HT1080 (cell line): ENCODE measurements at regions not wholly inside any gene's neighbourhood (a gene's known extent, or its start where the extent isn't known, plus 50 kb on each side); places are given as distances from the start of the nearest gene placed in this dataset.

ENCODE experiments used
- DNase-seq: peaks from one replicate; pipeline ENCODE4 v3.0.0-alpha.2; 2015; ENCODE audit warnings: low read depth

DNA sequence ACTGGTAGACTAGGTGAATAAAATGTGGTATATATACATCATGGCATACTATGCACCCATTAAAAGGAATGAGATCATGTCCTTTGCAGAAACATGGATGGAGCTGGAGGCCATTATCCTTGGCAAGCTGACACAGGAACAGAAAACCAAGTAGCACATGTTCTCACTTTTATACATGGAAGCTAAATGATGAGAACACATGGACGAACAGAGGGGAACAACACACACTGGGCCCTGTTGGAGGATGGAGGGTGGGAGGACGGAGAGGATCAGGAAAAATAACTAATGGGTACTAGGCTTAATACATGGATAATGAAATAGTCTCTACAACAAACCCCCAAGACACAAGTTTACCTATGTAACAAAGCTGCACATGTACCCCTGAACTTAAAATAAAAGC, 780.0 kb downstream of the DACH1 start:
- no peak for DNase-seq

DNA sequence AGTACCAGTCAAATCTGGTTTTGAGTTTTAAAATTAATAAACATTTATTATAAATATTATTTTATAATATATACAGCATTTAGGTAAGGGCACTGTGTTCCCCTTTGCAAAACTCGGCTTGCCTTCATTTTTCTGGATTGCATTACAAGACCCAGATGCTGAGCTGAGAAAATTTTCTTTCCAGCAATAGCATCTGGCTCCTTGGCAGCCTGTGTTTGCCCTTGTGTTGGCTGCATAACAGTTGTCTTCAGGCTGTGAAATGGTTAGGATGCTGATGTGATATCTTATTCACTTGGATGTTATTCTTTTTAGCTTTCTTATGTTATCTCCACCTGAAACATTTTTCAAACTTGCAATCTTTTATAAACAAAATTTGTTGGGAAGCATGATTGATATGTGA, 784.4 kb downstream of the DACH1 start:
- no peak for DNase-seq

DNA sequence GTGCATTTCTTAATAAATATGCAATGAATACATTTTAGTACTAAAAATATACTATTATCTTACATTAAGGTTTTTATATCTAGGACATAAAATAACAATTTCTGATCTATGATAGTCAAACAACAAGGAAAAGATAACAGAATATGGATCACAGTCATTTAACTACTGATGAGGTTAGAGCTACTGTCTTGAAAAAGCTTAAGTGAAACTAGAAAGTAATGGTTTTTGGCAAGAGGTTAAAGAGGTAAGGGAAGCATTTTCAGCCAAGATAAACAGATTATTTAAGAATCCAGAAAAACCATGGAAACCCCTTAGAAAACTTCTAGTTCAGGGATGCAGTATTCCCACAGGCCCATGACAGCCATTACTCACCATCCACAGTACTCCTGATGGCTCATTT, 787.4 kb downstream of the DACH1 start:
- DNase-seq, result peak; percentile 25

DNA sequence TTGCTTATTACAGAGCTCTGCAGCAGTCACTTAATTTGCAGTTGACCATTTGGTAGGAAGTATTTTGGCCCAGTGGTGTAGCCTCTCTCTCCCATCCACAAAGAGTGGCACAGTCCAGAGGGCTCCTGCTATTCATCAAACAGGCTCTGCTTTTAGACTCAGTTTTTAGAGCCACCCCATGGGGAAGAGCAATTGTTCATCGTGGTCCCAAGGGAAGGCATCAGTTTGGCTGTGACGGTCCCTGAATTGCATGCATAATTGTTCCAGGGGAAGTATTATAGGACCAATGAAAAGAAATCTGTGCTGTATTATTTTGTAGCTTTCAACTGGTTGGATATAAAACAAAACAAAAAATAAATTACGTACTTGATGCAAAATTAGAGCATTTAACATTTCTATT, 799.0 kb downstream of the DACH1 start:
- no peak for DNase-seq

DNA sequence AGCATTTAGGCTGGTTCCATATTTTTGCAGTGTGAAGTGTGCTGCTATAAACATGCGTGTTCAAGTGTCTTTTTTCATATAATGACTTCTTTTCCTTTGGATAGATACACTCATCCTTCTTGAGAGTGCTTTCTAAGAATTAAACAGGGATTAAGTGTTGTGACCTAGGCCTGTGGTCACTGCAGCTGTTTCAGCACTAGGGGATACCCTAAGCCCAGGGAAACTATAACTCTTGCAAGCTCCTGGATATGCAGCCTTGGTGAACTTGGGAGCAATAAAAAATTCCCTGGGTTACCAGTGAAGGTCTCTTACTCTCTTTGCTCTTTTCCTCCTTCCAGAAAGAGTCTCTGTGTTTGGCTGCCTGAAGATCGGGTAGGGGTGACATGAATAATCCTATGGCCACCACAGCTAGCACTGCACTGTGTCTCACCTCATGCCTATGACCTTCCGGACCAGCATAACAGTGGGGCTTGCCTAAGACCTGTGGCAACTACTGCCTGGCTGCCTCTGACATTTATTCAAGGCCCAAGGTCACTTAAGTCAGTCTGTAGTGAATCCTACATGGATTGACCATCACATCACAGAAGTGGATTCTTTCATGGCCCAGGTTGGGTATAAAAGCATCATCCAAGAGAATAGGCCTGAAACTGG, 799.7 kb downstream of the DACH1 start:
- DNase-seq, result peak; percentile 2

DNA sequence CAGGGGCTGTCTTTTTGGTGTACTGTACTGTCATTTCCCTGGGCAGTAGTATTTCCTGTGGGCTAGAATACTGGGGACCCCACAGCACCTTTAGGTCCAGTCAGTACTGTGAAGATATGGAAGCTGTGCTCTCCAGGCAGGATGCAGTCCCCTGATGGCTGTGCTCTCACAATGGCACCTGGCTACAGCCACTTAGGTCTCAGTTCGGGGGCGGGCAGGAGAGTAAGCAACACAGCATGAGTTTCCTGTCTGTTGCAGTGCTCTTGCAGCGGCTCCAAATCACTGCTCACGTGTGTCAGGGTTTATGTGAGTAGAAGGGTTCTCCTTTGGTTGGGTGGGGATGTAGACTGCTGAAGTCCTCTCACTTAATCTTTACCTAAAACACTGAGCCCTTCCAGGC, 810.4 kb downstream of the DACH1 start:
- DNase-seq, result no peak

DNA sequence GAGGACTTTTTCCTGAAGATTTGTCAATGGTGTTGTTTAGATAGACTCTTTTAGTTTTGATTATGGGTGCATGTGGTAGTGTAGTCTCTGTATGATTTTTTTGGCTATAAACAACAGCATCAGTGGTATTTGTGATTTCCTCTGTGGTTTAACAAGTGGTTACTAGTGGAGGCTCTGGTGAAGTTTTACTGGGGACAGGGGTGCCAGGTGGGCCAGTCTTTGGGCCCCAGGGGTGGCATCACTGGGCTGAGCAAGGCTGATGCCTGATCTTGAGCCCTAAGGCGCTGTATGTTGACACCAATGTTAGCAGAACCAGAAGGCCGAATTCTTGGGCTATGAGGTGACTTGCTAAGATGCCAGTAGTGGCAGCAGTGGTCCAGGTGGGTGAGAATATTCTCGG, 811.4 kb downstream of the DACH1 start:
- DNase-seq, result no peak

DNA sequence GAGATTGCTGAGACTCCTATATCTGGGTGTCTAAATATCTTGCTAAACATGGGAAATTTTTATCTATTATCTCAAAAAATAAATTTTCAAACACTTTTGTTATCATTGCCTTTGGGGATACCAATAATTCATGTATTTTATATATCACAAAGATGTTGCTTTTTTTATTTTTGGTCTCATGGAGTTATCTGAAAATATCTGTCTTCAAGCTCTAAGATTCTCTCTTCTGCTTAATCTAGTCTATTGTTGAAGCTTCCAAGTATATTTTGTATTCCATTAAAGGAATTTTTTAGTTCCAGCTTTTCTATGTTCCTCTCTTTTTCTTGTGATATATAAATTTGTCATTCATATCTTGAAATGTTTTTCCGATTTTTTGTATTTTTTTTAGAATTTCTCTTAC, 812.0 kb downstream of the DACH1 start:
- no peak for DNase-seq

DNA sequence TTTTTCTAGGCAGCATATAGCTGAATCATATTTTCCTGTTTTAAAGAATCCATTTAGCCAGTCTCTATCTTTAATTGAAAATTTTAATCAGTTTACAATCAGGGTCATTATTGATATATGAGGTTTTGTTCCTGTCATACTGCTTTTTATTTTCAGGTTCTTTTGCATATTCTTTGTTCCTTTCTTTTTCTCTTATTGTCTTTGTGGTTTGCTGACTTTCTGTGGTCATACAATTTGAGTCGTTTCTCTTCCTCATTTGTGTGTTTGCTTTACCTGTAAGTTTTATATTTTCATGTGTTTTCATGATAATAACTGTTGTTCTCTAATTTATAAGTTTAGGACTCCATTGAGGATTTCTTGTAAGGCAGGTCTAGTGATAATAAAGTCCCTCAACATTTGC, 812.6 kb downstream of the DACH1 start:
- DNase-seq, result no peak

DNA sequence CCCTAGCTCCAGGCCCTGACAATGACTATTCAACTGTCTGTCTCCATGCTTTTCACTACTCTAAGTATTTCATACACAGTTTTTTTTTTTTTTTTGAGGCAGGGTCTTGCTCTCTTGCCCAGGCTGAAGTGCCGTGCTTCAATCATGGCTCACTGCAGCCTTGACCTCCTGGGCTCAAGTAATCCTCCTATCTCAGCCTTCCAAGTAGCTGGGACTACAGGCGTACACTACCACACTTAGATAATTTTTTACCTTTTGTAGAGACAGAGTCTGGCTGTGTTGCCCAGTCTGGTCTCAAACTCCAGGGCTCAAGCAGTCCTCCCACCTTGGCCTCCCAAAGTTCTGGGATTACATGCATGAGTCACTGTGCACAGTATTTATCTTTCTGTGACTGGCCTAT, 815.4 kb downstream of the DACH1 start:
- DNase-seq, result no peak

DNA sequence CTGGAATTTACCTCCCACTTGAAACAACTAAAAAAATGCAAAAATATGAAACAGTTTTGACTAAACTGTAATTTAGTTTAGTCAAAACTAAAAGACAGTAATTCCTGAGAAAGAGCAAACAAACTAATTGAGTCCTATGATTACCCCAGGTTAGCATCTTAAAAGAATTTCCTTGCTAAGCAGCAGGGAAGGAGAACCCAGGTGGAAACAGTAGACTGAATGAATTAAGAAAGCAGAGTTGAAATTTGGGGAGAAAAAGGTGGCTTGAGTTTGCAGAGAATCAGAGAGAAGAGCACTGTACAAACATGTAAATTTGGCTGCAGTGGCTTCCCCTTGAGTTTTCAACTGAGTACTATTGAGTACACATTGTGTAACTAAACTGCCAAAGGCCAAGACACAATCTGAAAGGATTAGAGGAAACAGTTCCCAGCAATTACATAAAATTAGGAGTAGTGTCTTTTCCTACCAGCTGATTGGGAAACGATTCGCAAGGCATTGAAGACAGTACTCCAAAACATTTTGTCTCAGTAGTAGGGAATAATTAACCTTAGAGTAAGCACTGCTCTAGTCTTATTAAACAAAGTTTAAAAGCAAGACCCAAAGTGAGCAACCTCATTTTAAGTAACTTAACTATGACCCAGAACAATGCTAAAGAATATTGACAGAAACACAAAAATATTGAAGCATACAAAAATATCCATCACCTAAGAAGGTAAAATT, 820.5 kb downstream of the DACH1 start:
- DNase-seq, result no peak

DNA sequence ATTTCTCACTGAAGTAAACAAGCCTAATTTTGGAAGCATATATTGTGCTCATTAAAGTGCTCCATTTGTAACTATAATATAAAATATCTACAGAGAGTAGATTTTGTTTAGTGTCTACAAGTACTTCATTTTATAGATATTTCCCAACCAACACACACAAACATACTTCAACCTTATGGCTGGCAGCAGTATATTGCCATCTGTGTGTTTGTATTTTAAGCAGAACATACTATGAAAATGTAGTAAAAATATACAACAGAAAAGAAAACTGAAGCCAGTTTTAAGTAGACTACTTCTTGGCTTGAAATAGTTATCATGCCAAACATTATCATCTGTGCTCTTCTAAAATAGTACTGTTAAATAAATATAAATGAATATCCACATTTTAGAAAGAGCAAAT, 821.9 kb downstream of the DACH1 start:
- no peak for DNase-seq

DNA sequence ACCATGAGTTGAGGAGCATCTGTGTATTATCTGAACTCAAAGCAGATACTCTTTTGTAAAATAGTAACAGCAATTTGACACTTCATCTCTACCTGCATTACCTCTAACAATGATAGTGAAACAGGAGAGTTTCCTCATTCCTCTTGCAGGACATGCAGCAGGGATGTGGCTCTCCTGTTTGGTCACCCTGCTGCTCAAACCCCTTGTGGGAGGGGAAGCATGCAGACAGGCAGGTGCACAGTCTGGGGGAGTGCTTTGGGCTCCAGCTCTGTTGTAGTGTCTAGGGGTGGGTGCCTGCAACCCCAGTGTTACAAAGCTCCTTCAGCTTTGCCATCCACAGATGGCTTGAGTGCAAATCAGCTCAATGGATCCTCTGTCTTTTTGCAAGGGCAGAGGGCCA, 827.6 kb downstream of the DACH1 start:
- no peak for DNase-seq

DNA sequence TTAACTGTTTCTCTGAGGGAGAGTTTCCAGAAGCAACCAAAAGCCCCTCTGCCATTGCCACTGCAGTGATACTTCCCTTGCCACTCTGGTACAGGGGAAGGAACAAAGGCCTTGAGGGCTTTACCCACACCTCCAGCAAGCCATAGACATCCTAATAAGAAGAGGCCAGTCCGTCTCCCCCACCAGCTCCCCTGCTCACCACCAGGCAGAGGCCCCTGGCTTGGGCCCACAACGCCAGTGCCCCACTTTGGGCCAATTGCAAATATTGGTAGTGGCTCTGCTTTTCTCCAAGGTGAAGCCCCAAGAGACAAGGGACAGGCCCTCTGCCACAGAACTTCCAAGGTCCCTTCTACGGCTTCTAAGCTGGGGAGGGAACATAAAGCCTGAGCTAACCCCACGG, 833.0 kb downstream of the DACH1 start:
- DNase-seq, result no peak

DNA sequence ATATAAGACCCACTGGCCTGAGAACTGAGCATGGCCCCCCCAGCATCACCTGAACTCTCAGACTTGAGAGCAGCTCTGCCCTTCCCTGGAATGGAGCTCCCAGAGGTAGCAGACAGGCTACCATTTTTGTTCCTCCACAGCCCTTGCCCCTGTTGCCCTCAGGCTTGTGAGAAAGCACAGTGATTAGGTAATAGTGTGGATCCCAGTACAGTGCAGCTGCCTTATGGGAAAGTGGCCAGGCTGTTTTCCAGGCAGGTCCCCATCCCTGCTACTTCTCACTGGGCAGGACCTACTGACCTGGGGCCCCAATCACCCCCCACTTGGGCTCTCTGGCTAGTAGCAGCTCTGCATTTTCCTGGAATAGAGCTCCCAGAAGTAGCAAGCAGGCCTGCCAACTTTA, 834.0 kb downstream of the DACH1 start:
- DNase-seq, result no peak

DNA sequence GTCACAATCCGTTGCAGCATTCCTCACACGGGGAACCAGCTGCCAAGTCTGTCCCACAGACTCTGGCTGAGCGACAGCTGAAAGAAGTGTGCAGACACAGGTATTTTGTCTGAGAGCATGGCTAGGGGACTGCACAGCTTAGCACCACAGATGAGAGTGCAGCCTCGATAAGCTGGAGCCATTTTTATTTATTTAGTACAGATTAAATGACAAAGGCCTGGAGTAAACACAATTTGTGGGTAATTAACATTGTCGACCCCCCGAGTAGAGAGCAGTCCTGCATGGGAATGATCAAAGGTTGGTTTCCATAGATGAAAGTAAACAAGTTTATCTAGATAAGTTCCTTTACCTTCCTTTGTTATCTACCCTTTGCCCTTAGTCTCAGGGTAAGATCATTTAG, 836.2 kb downstream of the DACH1 start:
- DNase-seq, result no peak

DNA sequence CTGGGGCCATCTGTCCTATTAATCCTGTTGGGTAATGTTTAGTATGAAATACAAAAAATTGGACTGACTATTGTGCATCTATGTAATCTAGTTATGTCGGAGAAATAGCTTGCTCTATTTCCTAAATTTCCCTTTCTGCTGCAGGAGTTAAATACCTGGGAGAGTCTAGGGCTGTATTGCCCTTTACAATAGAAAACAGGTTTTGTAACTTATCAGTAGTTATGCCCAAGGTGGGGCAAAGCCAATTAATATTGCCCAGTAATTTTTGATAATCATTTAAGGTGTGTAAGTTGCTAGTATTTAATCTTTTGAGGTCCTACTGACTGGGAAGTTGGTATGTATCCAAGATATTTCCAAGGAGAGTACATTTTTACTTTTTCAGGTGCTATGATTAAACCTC, 838.1 kb downstream of the DACH1 start:
- no peak for DNase-seq

DNA sequence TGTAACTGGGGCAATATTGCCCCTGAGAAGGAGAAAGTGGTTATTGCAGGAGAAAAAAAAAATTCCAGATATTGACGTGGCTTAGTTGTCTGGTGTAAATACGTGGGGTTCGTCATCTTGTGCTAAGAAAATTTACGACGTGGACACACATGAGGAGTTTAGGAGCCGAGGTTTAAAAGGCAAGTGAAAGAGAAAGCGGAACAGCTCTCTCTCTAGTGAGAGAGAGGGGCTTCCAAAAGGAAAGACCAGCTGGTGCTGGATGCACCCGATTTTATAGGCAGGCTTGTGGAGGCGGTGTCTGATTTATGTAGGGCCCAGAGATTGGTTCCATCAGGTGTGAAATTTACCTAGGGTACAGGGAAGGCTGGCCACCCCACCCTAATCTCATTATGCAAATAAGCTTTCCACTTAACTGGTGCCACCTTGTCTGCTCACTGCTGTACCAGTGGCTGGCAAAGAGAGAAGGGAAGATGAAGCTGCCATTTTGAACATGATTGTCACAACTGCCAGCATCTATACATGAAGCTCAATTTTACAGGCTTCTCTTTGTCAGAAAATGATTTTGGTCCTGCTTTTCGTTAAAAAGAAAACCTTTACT, 845.1 kb downstream of the DACH1 start:
- DNase-seq, result no peak

DNA sequence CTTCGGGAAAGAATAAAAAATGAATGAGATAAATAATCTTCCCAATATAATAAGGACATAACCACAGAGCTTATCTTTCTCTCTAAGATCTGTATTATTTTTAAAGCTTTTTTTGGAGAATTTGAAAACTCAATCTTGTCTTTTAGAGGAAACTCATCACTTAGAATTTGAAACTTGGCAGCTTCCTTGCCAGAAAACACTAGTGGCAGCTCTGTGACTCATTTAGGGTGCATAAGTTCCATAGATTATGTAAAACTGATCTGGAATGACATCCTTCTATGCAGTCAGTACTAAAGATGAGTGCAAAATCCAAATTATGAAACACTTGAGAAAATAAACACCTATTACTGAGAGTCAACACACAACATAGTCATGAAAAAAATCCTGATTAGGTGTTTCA, 848.0 kb downstream of the DACH1 start:
- no peak for DNase-seq

DNA sequence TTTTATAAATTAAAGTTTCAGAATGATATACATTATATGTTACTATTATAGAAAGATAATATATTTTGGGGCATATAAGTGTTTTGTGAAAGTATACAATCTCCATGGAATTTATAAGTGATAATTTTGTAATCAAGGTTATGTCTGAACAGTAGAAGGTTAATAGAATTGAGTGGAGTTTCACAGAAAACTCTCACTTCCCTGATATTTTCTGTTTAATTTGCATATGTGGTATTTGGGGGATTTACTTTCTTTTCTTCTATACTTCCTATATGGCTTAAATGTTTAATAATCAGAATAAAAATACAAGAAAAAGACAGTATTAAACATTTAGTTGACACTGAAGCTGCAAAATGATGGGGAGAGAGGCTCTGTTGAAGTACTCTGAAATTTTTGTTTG, 848.5 kb downstream of the DACH1 start:
- no peak for DNase-seq

DNA sequence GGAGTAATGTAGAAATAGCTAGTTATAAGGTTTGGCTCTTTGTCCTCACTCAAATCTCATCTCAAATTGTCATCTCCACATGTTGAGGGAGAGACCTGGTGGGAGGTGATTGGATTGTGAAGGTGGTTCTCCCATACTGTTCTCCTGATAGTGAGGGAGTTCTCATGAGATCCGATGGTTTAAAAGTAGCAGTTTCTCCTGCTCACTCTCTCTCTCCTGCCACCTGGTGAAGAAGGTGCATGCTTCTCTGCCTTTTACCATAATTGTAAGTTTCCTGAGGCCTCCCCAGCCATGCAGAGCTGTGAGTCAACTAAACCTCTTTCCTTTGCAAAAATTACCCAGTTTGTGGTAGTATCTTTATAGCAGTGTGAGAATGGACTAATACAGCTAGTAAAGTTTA, 849.4 kb downstream of the DACH1 start:
- no peak for DNase-seq

DNA sequence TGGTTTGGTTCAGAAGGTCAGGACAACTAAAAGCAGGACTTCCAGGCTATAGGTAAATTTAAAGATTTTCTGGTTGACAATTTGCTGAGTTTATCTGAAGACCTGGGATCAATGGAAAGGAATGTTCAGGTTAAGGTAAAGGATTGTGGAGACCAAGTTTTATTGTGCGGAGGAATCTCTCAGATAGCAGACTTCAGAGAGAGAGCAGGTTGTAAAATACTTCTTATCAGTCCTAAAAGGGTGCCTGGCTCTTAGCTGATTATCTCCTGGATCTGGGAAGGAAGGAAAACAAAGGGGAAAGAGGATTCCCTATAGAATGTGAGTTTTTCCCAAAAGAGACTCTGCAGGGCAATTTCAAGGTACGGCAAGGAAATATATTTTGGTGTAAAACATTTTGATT, 851.5 kb downstream of the DACH1 start:
- DNase-seq, result no peak

DNA sequence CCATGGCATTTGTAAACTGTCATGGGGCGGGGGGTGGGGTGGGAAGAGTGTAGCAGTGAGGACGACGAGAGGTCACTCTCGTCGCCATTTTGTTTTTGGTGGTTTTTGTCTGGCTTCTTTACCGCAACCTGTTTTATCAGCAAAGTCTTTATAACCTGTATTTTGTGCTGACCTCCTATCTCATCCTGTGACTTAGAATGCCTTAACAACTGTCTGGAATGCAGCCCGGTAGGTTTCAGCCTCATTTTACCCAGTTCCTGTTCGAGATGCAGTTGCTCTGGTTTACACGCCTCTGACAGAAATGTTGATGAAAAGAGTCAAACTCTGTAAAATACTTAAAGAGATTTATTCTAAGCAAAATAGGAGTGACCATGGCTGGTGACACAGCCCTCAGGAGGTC, 852.0 kb downstream of the DACH1 start:
- DNase-seq, result no peak
